Left colon (tissue), 2 donors: ENCODE measurements at regions not wholly inside any gene's neighbourhood (a gene's known extent, or its start where the extent isn't known, plus 50 kb on each side); places are given as distances from the start of the nearest gene placed in this dataset.

ENCODE experiments used
- ATAC-seq: fragments of 200-7000 bp; cut with Tn5 transposase; one replicate; pipeline ENCODE4 v1.9.1; 2020; ENCODE audit warnings: mild to moderate bottlenecking, moderate library complexity
- DNase-seq, 2 donors: peaks; one replicate each; pipeline ENCODE4 v3.0.0-alpha.2; 2020
- intact Hi-C, 2 donors: fragments of 100-400 bp; cut with DNase I in 1 of 2; cut with micrococcal nuclease in 1 of 2; formaldehyde crosslinking; loops; one replicate each; pipeline versions ENCODE4 v1.11.2 to v1.14.0; 2022; cut with DNase I, micrococcal nuclease
- donor health status: DM: no; HTN: no; CAD: no.
- donor health status: DM: yes; HTN: yes; CAD: no.

GRCh38 chr16:49089039-49089438 lies 192.6 kb downstream of the CBLN1 start:
- no peak for DNase-seq
- no peak for ATAC-seq
- intact Hi-C loops, result loop anchor here in 1 of 2 donors (10.0 kb wide), 1 partner anchor 404 kb away; no protein-coding TSS in a partner anchor

GRCh38 chr16:49085686-49086085 lies 196.0 kb downstream of the CBLN1 start:
- intact Hi-C loops, result loop anchor here in 1 of 2 donors (10.0 kb wide), 1 partner anchor 401 kb away; no protein-coding TSS in a partner anchor
- ATAC-seq (no peak), DNase-seq (no peak)

- no peak for DNase-seq
- ATAC-seq, result no peak
- intact Hi-C loops, result loop anchor here in 1 of 2 donors (10.0 kb wide), 1 partner anchor 400 kb away; no protein-coding TSS in a partner anchor
Measured at GRCh38 chr16:49084628-49085390, 196.8 kb downstream of the CBLN1 start.

- no peak for DNase-seq
- ATAC-seq, result no peak
- intact Hi-C loops, result loop anchor here in 1 of 2 donors (10.0 kb wide), 1 partner anchor 397 kb away; no protein-coding TSS in a partner anchor
Measured at GRCh38 chr16:49081554-49081953, 200.1 kb downstream of the CBLN1 start.

GRCh38 chr16:49081086-49081485 lies 200.6 kb downstream of the CBLN1 start:
- no peak for DNase-seq
- ATAC-seq, result no peak
- intact Hi-C loops, result loop anchor here in 1 of 2 donors (10.0 kb wide), 1 partner anchor 396 kb away; no protein-coding TSS in a partner anchor

GRCh38 chr16:49078571-49078970 lies 203.1 kb downstream of the CBLN1 start:
- intact Hi-C loops, result no loop called here

GRCh38 chr16:49078104-49078503 lies 203.5 kb downstream of the CBLN1 start:
- intact Hi-C loops, result no loop called here
- DNase-seq (no peak), ATAC-seq (no peak)

More at GRCh38 chr16:49078571-49078970, 203.1 kb downstream of the CBLN1 start:
- ATAC-seq, result no peak
- no peak for DNase-seq

- intact Hi-C loops, result no loop called here
- DNase-seq, result no peak
- ATAC-seq, result no peak
Measured at GRCh38 chr16:49075709-49076108, 205.9 kb downstream of the CBLN1 start.

- ATAC-seq (no peak), DNase-seq (no peak)
- intact Hi-C loops, result no loop called here
Measured at GRCh38 chr16:49068224-49068623, 213.4 kb downstream of the CBLN1 start.

- ATAC-seq (no peak), DNase-seq (no peak)
- intact Hi-C loops, result no loop called here
Measured at GRCh38 chr16:49067776-49068175, 213.9 kb downstream of the CBLN1 start.

GRCh38 chr16:49061137-49061714 lies 220.4 kb downstream of the CBLN1 start:
- intact Hi-C loops, result no loop called here
- DNase-seq (no peak), ATAC-seq (no peak)

- DNase-seq (no peak), ATAC-seq (no peak)
- intact Hi-C loops, result no loop called here
Measured at GRCh38 chr16:49060728-49061127, 220.9 kb downstream of the CBLN1 start.

- intact Hi-C loops, result no loop called here
- no peak for ATAC-seq
- DNase-seq, result no peak
Measured at GRCh38 chr16:49058382-49058781, 223.3 kb downstream of the CBLN1 start.

- no peak for DNase-seq
- ATAC-seq, result no peak
- intact Hi-C loops, result no loop called here
Measured at GRCh38 chr16:49057936-49058335, 223.7 kb downstream of the CBLN1 start.

- no peak for DNase-seq
- intact Hi-C loops, result no loop called here
- ATAC-seq, result no peak
Measured at GRCh38 chr16:49057391-49057790, 224.2 kb downstream of the CBLN1 start.

- no peak for ATAC-seq
- no peak for DNase-seq
- intact Hi-C loops, result no loop called here
Measured at GRCh38 chr16:49056546-49056945, 225.1 kb downstream of the CBLN1 start.

GRCh38 chr16:49055824-49056545 lies 225.7 kb downstream of the CBLN1 start:
- intact Hi-C loops, result no loop called here
- DNase-seq, result no peak
- no peak for ATAC-seq

GRCh38 chr16:49055291-49055690 lies 226.3 kb downstream of the CBLN1 start:
- intact Hi-C loops, result no loop called here
- ATAC-seq (no peak), DNase-seq (no peak)

GRCh38 chr16:49054606-49055005 lies 227.0 kb downstream of the CBLN1 start:
- DNase-seq (no peak), ATAC-seq (no peak)
- intact Hi-C loops, result no loop called here

- intact Hi-C loops, result no loop called here
- no peak for DNase-seq
- ATAC-seq, result no peak
Measured at GRCh38 chr16:49052846-49053245, 228.8 kb downstream of the CBLN1 start.
